ENCODE measurements at regions not wholly inside any gene's neighbourhood (a gene's known extent, or its start where the extent isn't known, plus 50 kb on each side); places are given as distances from the start of the nearest gene placed in this dataset.

- TF ChIP-seq CTCF (IDR thresholded peaks at IDR 0.05; ENCODE audit: poor library complexity) (no peak), EZH2phosphoT487 (IDR thresholded peaks at IDR 0.05; ENCODE audit: low read depth, severe bottlenecking, unreplicated experiment) (no peak), EZH2 (IDR thresholded peaks at IDR 0.05; ENCODE audit: borderline replicate concordance) (no peak)
Observed at GRCh38 chr12:97134495-97134894, 227.4 kb downstream of the NEDD1 start.
